ENCODE measurements at regions not wholly inside any gene's neighbourhood (a gene's known extent, or its start where the extent isn't known, plus 50 kb on each side); places are given as distances from the start of the nearest gene placed in this dataset.
"Not testable (repeated sequence)": the region's sequence is repeated elsewhere in the genome, so short reads cannot be mapped to it uniquely, and the experiment has no call there.

DNA sequence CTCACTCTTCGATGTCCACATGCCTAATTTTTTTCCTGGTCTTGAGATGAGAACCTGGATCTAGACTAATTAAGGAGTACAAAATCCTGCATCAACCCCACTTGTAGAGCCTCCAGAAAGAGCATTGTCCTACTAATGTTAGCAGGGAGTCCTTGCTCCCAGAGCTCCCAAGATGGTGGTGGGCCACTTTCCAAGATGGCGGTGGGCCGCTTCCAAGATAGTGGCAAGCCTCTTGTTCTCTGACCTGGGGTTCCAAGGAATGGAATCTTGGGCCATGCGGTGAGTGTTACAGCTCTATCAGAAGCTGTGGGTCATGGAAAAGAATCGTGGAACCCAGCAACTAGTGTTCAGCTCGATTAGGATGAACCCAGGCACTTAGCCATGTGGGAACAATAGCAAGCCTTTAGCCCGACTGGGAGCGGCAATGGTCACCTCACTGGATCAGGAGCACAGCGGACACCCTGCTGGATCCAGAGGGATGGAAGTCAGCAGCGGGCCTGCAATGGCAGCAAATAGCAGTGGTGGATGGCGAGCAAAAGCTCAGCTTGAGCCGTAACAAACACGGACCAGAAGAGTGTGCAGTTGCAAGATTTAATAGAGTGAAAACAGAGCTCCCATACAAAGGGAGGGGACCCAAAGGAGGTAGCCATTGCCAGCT lies 1997.5 kb upstream of the RAG2 start:
- in situ Hi-C loops (cut with MboI; ENCODE audit: low sequenced_read_pairs): not testable (repeated sequence)

DNA sequence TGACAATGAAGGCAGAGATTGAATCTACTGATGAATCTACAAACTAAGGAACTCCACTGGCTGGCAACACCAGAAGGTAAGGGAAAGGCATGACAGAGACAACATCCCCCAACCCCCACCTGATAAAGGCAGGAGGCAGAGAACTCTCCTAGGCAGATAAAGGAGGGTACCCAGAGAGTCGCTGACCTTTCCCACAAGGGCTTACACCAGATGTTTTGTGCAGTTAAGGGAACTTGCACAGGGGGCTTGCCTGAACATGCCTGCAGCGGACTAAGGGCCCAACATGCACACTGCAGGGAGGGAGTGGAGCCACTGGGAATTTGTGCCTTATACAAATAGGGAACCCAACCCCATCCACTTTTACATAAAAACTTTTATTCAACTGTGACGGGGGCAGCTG lies 1996.9 kb upstream of the RAG2 start:
- in situ Hi-C loops (cut with MboI; ENCODE audit: low sequenced_read_pairs): no loop called here

DNA sequence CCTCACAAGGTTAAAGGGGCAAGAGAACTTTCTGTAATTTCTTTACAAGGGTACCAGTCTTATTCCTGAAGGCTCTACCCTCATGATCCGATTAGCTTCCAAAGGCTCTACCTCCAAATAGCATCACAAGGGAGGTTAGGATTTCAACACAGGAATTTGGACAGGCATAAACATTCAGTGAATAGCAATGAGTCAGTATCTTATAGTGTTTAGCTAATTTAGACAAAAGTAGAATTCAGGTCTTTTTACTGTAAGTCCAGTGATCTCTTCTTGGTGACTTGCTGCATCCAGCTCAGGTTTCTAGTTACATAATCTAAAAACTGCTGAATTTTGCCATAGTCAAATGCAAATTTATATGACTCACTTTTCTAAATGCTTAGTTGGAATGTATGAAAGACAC lies 1995.6 kb upstream of the RAG2 start:
- in situ Hi-C loops (cut with MboI; ENCODE audit: low sequenced_read_pairs): no loop called here

DNA sequence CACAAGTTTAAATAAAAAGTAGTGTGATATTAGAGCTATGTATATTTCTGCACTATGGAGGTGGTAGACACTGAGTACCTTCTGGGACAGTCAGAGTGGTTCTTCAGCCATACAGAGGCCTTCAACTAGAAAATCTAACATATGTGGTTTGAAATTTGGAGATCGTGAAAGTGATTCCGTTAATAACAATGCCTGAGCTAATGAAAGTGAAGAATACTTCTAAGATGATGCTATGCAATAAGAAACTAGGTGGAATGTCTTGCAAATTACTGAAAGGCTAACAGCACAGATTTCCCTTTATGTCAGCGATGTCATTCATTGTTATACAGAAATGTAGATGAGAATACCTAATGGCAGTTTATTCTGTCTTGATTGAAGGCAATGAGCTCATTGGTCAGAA lies 1984.7 kb upstream of the RAG2 start:
- in situ Hi-C loops (cut with MboI; ENCODE audit: low sequenced_read_pairs): no loop called here

GRCh38 chr11:38582151-38582550 lies 1984.1 kb upstream of the RAG2 start:
- in situ Hi-C loops (cut with MboI; ENCODE audit: low sequenced_read_pairs): no loop called here

DNA sequence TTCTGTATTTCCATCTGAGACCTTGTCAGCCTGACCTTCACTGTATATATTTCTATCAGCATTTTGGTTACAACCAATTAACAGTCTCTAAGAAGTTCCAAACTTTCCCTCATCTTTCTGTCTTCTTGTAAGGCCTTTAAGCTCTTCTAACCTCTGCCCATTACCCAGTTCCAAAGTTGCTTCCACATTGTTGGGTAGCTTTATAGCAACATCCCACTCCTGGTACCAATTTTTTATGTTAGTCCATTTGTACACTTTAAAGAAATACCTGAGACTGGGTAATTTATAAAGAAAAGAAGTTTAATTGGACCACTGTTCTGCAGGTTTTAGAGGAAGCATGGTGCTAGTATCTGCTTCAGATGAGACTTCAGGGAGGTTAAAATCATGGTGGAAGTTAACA lies 1979.7 kb upstream of the RAG2 start:
- in situ Hi-C loops (cut with MboI; ENCODE audit: low sequenced_read_pairs): no loop called here

DNA sequence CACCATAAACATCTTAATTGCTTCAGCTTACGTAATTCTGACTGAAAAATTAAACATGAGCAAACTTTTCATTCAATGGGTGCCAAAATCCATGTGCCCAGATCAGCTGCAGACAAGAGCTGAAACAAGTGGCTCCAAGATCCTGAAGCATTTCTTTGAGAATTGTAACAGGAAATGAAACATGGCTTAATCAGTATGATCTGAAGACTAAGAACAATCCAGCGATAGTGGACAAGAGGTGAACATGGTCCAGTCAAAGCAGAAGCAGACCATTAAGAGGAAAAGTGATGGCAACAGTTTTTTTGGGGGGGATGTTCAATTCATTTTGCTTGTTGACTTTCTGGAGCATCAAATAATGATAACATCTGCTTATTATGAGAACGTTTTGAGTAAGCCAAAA lies 1964.5 kb upstream of the RAG2 start:
- in situ Hi-C loops (cut with MboI; ENCODE audit: low sequenced_read_pairs): no loop called here

DNA sequence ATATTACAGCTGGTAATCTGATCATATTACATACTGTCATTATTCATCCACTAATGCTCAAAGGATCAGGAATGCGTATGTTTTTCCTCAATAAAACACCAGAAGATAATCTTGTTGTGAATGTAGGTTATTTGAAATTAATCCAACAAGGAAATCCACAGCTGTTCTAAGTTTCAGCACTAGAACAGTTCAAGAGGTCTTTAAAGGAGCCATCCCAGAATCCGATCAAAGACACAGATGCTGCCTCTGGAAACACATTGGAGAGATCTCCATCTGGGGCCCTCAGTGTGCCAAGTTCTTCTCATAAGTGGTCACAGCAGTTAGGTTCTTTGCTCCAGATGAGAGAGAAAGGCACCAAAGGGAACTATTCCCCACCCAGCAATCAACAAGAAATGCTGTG lies 1955.1 kb upstream of the RAG2 start:
- in situ Hi-C loops (cut with MboI; ENCODE audit: low sequenced_read_pairs): no loop called here

DNA sequence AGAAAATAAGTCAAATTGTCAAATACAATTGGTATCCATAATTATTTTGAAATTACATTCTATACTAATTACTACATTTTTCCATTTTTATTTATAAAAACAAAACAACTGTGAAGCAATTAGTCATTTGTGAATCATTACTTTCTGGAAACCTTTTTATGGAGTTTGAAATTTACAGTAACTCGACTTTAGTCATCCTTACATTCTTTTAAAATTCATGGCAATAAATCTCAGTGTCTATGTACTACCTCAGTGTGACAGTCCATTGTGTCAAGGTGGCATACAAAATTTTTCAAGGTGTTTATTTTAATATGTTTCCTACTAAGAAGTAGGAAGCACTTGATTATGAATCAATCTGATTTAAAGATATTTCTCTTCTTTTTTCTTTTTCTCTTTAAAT lies 1949.4 kb upstream of the RAG2 start:
- in situ Hi-C loops (cut with MboI; ENCODE audit: low sequenced_read_pairs): no loop called here

DNA sequence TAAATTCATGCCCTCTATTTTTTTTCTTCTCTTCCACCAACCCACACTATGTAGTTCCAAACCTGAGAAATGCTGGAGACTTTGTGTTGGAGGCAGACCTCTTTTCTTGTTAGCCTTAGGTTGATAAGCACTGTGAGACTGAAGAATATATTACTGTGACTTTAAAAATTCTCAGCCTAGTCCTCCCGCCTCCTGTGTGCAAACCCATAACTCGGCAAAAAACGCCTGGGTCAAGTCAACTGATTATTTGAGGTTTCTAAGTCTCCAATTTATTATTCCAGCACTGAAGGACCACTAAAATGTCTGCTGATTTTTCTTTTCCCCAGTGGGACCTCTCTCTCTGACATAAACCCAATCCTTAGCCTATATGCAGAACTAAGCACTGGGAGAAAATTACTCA lies 1946.0 kb upstream of the RAG2 start:
- in situ Hi-C loops (cut with MboI; ENCODE audit: low sequenced_read_pairs): no loop called here

DNA sequence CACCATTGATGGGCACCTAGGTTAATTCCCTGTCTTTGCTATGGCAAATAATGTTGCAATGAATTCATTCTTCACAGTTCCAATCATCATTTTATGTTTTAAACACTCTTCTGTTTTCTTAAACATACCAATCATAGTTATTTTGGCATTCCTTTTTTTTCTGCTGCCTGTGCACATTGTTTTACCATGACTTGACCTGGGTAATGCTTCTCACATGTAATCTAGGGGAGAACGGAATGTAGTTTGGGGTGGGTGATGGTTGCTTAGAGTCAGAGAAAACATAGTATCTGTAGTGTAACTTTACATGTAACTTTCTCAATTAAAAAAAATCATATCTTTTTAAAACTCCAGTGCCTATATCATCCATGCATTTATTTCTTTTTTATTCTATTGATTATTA lies 1945.3 kb upstream of the RAG2 start:
- in situ Hi-C loops (cut with MboI; ENCODE audit: low sequenced_read_pairs): no loop called here

DNA sequence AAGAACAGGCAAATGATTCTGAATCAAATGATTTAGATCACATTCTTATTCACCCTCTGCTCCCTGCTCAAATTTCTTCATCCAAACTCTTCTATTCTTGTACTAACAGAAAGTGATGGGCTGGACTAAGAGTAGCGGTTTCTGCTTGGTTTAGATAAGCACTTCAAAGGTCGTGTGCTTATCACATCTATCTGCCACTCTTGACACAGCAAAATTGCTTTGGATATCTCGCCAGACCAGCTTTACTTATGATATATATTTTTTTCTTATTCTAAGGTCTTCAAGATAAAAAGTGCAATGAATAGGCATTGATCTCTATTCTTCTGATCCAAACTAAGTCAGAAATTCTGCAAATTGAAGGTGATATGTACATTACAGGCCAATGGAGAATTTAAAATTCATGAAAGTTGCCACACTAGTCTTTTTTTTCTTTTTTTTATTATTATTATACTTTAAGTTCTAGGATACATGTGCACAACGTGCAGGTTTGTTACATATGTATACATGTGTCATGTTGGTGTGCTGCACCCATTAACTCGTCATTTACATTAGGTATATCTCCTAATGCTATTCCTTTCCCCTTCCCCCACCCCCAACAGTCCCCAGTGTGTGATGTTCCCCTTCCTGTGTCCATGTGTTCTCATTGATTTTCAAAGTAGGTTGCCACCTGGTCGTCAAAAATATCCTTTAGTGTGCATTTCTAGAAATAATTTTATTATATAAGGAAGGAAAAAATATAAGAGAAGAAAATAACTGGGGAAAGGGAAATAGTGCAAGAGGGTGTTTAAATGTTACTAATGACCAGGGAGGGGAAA lies 1941.0 kb upstream of the RAG2 start:
- in situ Hi-C loops (cut with MboI; ENCODE audit: low sequenced_read_pairs): no loop called here

DNA sequence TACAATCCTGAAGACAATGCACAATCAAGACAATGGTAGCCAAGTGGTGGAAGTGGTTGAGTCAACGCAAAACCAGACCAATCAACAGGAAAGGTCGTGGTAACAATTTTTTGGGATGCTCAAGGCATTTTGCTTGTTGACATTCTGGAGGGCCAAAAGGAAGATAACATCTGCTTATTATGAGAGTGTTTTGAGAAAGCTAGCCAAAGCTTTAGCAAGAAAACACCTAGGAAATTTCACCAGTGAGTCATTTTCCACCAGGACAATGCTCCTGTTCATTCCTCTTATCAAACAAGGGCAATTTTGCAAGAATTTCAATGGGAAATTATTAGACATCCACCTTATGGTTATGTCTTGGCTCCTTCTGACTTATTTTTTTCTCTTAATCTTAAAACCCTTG lies 1932.2 kb upstream of the RAG2 start:
- in situ Hi-C loops (cut with MboI; ENCODE audit: low sequenced_read_pairs): no loop called here

DNA sequence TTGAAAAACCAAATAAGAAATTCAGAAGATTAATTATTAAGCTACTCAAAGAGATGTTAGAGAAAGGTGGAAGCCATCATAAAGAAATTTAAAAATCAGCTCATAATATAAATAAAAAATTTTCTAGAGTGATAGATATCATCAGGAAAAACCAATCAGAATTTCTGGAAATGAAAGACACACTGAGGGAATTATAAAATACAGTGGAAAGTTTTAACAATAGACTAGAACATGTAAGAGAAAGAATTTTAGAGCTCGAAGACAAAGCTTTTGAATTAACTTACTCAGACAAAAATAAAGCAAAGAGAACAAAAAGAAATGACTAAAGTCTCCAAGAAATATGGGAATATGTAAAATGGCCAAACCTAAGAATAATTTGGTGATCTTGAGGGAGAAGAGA lies 1926.9 kb upstream of the RAG2 start:
- in situ Hi-C loops (cut with MboI; ENCODE audit: low sequenced_read_pairs): no loop called here

GRCh38 chr11:38517991-38518390 lies 1920.0 kb upstream of the RAG2 start:
- in situ Hi-C loops (cut with MboI; ENCODE audit: low sequenced_read_pairs): no loop called here

GRCh38 chr11:38512830-38513229 lies 1914.8 kb upstream of the RAG2 start:
- in situ Hi-C loops (cut with MboI; ENCODE audit: low sequenced_read_pairs): not testable (repeated sequence)

- in situ Hi-C loops (cut with MboI; ENCODE audit: low sequenced_read_pairs): no loop called here
Measured at GRCh38 chr11:38510041-38510440, 1912.0 kb upstream of the RAG2 start.

DNA sequence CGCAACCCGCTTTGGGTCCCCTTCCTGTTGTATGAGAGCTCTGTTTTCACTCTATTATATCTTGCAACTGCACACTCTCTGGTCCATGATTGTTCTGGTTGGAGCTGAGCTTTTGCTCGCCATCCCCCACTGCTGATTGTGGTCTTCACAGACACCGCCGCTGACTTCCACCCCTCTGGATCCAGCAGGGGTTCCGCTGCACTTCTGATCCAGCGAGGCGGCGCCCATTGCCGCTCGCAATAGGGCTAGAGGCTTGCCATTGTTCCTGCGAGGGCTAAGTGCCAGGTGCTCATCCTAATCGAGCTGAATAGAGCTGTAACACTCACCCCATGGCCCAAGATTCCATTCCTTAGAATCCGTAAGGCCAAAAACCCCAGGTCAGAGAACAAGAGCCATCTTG lies 1905.8 kb upstream of the RAG2 start:
- in situ Hi-C loops (cut with MboI; ENCODE audit: low sequenced_read_pairs): no loop called here

- in situ Hi-C loops (cut with MboI; ENCODE audit: low sequenced_read_pairs): no loop called here
Measured at GRCh38 chr11:38498721-38499120, 1900.7 kb upstream of the RAG2 start.

GRCh38 chr11:38491986-38492385 lies 1894.0 kb upstream of the RAG2 start:
- in situ Hi-C loops (cut with MboI; ENCODE audit: low sequenced_read_pairs): no loop called here

- in situ Hi-C loops (cut with MboI; ENCODE audit: low sequenced_read_pairs): no loop called here
Measured at GRCh38 chr11:38481391-38481790, 1883.4 kb upstream of the RAG2 start.

GRCh38 chr11:38476808-38477575 lies 1879.0 kb upstream of the RAG2 start:
- in situ Hi-C loops (cut with MboI; ENCODE audit: low sequenced_read_pairs): no loop called here
